ENCODE measurements at regions not wholly inside any gene's neighbourhood (a gene's known extent, or its start where the extent isn't known, plus 50 kb on each side); places are given as distances from the start of the nearest gene placed in this dataset.

GRCh38 chr3:36302626-36303025, 77.7 kb upstream of the STAC start:
- DNase-seq = no peak

GRCh38 chr3:36303286-36303685, 77.0 kb upstream of the STAC start:
- DNase-seq = no peak

DNA sequence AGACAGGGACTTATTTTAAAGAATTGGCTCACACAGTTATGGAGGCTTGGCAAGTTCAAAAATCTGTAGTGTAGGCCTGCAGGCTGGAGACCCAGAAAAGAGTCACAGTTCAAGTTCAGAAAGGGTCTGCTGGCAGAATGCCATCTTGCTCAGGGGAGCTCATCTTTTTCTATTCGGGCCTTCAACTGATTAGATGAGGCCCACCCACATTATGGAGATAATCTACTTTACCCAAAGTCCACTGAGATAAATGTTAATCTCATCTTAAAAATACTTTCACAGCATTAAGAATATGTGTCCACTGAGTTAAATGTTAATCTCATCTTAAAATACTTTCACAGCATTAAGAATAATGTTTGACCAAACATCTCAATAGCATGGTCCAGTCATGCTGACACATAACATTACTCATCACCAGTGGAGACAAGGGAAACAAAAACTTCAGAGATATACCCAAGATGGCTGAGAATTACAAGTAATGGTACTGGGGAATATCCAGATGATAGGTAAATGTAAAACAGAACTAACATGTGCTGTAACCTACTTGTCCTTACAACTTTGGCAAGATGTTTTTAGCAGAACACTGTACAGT, 74.3 kb upstream of the STAC start:
- DNase-seq = no peak

DNA sequence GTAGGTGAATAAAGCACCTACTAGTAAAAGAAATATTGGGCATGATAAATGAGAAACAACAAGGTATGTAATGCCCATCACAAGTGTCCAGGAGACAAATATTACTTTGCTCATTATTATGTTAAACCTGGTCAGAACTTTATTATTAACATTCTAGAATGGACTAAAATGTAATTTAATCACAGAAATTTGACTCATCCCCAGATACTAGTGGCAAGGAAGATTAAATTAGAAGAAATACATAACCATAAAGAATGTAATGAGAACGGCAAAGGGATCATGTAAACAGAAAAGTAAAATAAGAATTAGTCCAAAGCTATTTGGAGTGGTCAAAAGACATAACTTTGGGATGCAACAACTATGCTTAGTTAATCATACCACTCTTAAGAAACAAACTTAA, 71.2 kb upstream of the STAC start:
- DNase-seq = no peak

- no peak for DNase-seq
Measured at GRCh38 chr3:36312351-36312750, 68.0 kb upstream of the STAC start.

GRCh38 chr3:36317915-36318314, 62.4 kb upstream of the STAC start:
- DNase-seq = no peak

GRCh38 chr3:36318621-36319200, 61.6 kb upstream of the STAC start:
- no peak for DNase-seq

DNA sequence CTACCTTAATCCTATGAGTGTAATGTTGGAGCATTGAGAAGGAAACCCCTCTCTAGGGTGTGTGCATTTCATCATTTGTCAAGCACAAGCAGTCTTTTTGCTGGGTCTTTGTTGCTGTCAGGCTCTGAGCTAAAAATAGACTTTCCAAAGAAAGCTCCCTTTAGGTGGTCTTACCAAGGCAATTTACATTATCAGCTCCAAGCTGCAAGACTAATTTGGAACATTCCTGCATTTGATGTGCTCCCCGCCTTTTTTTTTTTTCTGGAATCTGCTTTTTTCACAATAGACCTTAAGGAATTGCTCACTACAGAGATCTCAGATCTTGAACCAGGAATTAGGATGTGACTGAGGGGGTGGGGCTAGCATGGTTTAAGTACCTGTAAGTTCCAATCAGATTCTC, 60.6 kb upstream of the STAC start:
- DNase-seq = no peak
